KBM-7 (cell line): ENCODE measurements at regions not wholly inside any gene's neighbourhood (a gene's known extent, or its start where the extent isn't known, plus 50 kb on each side); places are given as distances from the start of the nearest gene placed in this dataset.
"Not testable (repeated sequence)": the region's sequence is repeated elsewhere in the genome, so short reads cannot be mapped to it uniquely, and the experiment has no call there.

ENCODE experiments used
- DNase-seq: peaks from one replicate; pipeline ENCODE4 v3.0.0-alpha.2; 2015
- in situ Hi-C: fragments of 300-500 bp; cut with MboI; formaldehyde crosslinking; loops from 2 replicates; pipeline ENCODE4 v1.14.3; 2020; ENCODE audit warnings: low sequenced_read_pairs, low pct_unique_long_range_greater_than_20kb, mixed read lengths

DNA sequence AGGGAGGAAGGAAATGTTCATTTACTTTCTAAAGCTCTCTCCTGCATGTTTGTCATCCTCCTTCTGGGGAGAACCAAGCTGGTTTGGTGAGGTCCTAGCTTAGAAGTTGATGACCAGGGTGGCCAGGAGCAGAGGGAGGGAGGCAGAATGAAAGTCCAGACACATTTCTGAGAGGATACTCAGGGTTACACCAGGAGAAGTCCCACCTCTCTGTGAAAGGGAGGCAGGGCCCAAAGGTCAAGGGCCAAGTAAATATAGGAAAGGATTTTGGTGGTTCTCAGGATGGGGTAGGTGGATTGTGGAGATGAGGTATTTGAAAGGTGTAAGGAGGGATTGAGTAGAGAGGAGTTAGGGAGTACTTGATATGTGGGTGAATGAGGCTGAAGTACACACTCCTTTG, 58.0 kb upstream of the FBXO11 start:
- in situ Hi-C loops = no loop called here
- DNase-seq = no peak

- in situ Hi-C loops = no loop called here
- no peak for DNase-seq
These were observed 58.6 kb upstream of the FBXO11 start for GRCh38 chr2:47964722-47965434.

DNA sequence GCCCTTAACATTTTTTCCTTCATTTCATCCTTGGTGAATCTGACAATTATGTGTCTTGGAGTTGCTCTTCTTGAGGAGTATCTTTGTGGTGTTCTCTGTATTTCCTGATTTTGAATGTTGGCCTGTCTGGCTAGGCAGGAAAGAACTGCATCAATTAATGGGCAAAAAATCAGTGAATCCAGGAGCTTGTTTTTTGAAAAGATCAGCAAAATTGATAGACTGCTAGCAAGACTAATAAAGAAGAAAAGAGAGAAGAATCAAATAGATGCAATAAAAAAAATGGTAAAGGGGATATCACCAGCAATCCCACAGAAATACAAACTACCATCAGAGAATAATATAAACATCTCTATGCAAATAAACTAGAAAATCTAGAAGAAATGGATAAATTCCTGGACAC, 70.4 kb upstream of the FBXO11 start:
- in situ Hi-C loops, DNase-seq: not testable (repeated sequence)

DNA sequence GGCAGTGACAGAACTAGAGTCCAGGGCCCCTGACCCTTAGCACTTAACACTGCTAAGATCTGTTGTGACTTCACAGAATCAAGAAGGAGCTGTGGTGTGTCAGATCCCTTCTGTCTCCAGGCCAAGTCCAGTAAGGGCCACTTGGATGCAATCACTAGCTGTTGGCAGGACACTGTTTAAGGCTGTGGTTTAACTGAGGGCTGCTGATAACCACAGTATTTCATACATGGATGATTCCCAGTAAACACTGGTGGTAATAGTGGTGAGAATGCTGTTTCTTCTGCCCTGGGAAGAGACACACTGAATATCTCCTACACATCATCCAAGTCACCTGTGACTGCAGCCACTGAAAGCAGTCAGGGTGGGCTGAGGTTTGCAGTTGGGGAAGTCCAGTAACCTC, 77.7 kb upstream of the FBXO11 start:
- DNase-seq = peak; percentile 77
- in situ Hi-C loops = no loop called here

DNA sequence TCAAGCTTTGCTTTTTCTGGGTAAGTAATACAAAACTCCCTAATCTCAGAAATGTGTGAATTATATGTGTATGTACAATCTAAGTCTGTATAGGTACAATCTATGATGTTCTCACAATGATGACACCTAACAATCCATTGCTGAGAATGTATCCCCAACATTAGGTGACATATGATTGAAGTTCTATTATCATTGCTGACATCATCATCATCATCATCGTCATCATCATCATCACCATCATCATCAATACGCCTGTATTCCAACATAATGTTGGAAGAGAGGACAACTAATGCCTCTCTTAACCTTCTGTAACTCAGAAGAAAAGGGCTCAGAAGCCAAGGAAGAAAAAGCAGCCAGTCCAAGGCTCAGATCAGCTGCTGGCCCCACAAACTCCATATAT, 84.2 kb upstream of the FBXO11 start:
- DNase-seq = no peak
- in situ Hi-C loops = no loop called here

- in situ Hi-C loops = no loop called here
- no peak for DNase-seq
These were observed 86.4 kb upstream of the FBXO11 start for GRCh38 chr2:47992671-47993070.

GRCh38 chr2:47996808-47997207, 90.5 kb upstream of the FBXO11 start:
- in situ Hi-C loops = no loop called here
- DNase-seq = no peak

DNA sequence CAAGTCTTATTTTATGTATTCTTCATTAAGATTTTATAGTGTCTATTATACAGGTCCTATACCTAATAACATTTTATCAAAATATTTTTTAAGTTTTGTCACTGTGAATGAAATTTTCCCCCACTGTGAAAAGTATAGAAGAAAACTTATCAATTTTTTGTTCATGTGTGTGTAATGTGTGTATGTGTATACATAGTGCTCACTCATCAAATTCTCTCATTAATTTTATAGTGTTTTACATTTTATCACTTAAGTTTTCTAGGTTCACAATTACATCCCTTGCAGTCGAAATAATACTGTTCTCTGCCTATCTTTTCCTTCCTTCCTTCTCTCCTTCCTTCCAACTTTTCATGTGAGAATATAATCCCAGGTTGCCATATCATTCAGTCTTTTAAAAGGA, 93.2 kb upstream of the FBXO11 start:
- DNase-seq = no peak
- in situ Hi-C loops = no loop called here

GRCh38 chr2:48001498-48001897, 95.2 kb upstream of the FBXO11 start:
- no peak for DNase-seq
- in situ Hi-C loops = no loop called here

DNA sequence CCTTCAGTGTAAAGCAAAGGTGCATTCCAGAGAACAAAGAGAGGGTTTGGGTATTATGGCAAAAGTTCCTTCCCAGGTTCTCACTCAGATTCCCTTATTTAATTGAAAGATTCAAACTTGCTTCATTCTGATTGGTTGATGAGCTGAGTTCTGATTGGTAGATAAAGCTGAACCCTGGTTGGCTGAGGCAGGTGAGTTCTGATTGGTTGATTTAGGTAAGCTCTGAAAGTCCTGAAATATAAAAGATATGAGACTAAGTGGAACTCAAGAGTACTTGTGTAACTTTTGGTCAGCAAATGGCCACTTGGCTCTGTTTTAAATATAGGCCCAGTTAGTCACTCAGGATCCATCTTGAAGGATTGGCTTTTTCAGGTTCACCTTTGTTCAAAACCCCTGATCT, 99.8 kb upstream of the FBXO11 start:
- in situ Hi-C loops = no loop called here
- DNase-seq = no peak

DNA sequence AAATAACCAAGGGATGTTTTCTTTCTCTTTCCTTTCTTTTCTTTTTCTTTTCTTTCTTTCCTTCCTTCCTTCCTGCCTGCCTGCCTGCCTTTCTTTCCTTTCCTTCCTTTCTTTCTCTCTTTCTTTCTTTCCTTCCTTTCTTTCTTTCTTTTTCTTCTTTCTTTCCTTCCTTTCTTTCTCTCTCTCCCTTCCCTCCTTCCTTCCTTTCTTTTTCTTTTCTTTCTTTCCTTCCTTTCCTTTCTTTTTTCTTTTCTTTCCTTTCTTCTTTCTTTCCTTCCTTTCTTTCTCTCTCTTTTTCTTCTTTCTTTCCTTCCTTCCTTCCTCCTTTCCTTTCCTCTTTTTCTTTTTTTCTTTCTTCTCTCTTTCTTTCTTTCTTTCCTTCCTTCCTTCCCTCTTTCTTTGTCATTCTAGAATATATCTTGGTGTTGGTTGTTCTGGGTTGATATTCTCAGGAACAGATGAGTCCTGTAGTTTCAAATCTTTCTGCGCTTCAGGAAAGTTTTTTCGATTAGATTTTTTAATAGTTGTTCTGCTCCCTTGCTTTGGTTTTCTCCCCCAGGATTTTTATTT, 101.5 kb upstream of the FBXO11 start:
- in situ Hi-C loops = no loop called here
- no peak for DNase-seq

GRCh38 chr2:48009256-48009655, 103.0 kb upstream of the FBXO11 start:
- no peak for DNase-seq
- in situ Hi-C loops = no loop called here

- in situ Hi-C loops = no loop called here
- DNase-seq = no peak
These were observed 109.1 kb upstream of the FBXO11 start for GRCh38 chr2:48015421-48015820.

- in situ Hi-C loops = no loop called here
- no peak for DNase-seq
These were observed 110.1 kb upstream of the FBXO11 start for GRCh38 chr2:48016225-48017019.

DNA sequence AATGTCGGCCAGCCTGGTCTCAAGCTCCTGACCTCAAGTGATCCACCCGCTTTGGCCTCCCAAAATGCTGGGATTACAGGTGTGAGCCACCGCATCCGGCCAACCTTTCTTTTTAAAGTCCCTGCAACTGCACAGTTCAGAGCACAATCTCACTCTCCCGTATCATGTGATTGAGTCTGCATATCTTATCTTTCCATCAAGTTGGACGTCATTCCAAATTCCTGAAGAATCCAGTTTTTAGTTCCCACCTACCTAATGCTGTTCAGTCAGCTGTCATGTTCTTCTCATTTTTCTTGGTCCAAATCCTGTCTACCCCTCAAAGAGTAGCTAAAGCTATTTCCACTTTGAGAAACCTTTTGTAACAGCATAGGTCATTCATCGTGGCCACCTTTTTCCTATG, 110.8 kb upstream of the FBXO11 start:
- in situ Hi-C loops = no loop called here
- DNase-seq = no peak

- in situ Hi-C loops = no loop called here
- DNase-seq = no peak
These were observed 112.2 kb upstream of the FBXO11 start for GRCh38 chr2:48018480-48018879.

DNA sequence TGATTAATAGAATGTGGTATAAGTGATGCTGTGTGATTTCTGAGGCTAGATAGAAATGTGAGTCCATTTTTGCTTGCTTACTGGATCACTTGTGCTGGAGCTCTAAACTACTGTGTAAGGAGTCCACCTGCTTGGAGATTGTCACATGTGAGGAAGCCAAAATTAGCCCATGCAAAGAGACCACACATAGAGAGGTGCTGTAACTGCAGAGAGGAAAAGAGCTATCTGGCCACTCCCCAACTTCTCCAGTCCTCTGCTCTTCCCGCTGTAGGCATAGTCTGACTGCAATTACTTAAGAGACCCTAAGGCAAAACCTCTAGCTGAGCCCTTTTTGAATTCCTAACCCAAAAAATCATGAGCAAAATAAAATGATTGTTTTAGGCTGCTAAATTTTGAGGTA, 120.6 kb upstream of the FBXO11 start:
- no peak for DNase-seq
- in situ Hi-C loops = no loop called here

GRCh38 chr2:48032765-48033164, 126.5 kb upstream of the FBXO11 start:
- DNase-seq = no peak
- in situ Hi-C loops = no loop called here

DNA sequence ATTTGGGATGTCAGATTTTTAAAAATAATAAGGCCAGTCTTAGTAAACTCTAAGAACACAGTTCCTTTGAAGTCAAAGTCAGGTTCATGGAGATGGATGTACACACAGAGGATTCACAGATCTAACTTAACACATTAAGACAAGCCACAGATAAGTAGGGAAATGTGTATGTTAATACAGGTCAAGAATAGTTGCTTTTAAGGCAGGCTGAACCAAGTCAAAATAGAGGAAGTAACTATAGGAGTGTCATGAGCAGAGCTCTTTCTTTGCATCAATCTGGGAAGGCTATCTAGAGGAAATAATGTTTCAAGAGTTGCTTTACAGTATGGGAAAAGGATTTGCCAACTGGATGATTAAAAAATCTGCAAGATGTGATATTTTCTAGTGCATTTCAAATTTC, 128.0 kb upstream of the FBXO11 start:
- peak; percentile 32 for DNase-seq
- in situ Hi-C loops = no loop called here

DNA sequence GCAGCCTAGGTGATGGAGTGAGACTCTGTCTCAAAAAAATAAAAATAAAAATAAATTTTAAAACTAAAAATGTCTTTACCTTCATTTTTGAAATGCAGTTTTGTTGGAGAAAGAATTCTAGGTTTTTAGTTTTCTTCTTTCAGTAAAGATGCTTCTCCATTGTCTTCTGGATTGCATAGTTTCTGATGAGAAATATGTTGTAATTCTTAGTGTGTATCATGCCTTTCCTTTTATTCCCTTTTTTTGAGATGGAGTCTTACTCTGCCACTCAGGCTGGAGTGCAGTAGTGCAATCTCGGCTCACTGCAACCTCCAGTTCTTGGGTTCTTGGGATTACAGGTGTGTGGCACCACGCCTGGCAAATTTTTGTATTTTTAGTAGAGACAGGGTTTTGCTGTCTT, 130.0 kb upstream of the FBXO11 start:
- no peak for DNase-seq
- in situ Hi-C loops = no loop called here
